ENCODE measurements at regions not wholly inside any gene's neighbourhood (a gene's known extent, or its start where the extent isn't known, plus 50 kb on each side); places are given as distances from the start of the nearest gene placed in this dataset.

- DNase-seq (ENCODE audit: low read depth, low spot score), result no peak
- Histone ChIP-seq H3K27me3 (ENCODE audit: control insufficient read depth, extremely low read depth, insufficient read depth, low read length) (no peaks in the 10 kb centered on the region), H3K79me2 (ENCODE audit: control insufficient read depth, insufficient read depth, low read length) (no peaks in the 10 kb centered on the region), H3K4me3 (ENCODE audit: control insufficient read depth in 2 of 3, extremely low read depth in 1 of 3, insufficient read depth in 2 of 3, low read depth in 1 of 3, low read length in 3 of 3) (no peak overlapping the region), H3K4me2 (ENCODE audit: control insufficient read depth, extremely low read depth, insufficient read depth, low read depth, low read length) (no peak overlapping the region), H4K20me1 (ENCODE audit: control insufficient read depth, extremely low read depth, insufficient read depth, low read length) (no peaks in the 10 kb centered on the region), H3K9ac (ENCODE audit: control insufficient read depth, extremely low read depth, insufficient read depth, low read length) (no peak overlapping the region), H3K27ac (ENCODE audit: control insufficient read depth, insufficient read depth, low read length) (no peak overlapping the region), H2AFZ (ENCODE audit: control insufficient read depth, low read length) (no peak overlapping the region), H3K4me1 (ENCODE audit: control insufficient read depth, extremely low read depth, insufficient read depth, low read length) (no peaks in the 10 kb centered on the region), H3K9me1 (ENCODE audit: control insufficient read depth, extremely low read depth, insufficient read depth, low read length) (no peaks in the 10 kb centered on the region), H3K36me3 (ENCODE audit: control insufficient read depth in 2 of 2, extremely low read depth in 1 of 2, insufficient read depth in 2 of 2, low read length in 2 of 2) (no peaks in the 10 kb centered on the region), H3K9me3 (ENCODE audit: control insufficient read depth, low read depth, low read length) (no peaks in the 10 kb centered on the region)
- FAIRE-seq, result peak; percentile 76
- no peak for TF ChIP-seq EZH2 (IDR thresholded peaks at IDR 0.05; ENCODE audit: low read length)
- TF ChIP-seq CTCF (optimal IDR thresholded peaks at IDR 0.05 in 1 of 3, IDR thresholded peaks at IDR 0.05 in 1 of 3, conservative IDR thresholded peaks at IDR 0.05 in 1 of 3; ENCODE audit: extremely low read depth in 1 of 3, insufficient read depth in 2 of 3, low read length in 3 of 3), result peak; percentile 77 to 95 (median 88)
- dilution Hi-C loops (cut with MboI; ENCODE audit: extremely low pct_ligation_motif_present, low sequenced_read_pairs), result no loop called here
Observed at GRCh38 chr21:28516991-28517592, 475.6 kb downstream of the LTN1 start.

GRCh38 chr21:28516021-28516420, 476.7 kb downstream of the LTN1 start:
- dilution Hi-C loops (cut with MboI; ENCODE audit: extremely low pct_ligation_motif_present, low sequenced_read_pairs), result no loop called here
- Histone ChIP-seq H3K4me3 (ENCODE audit: control insufficient read depth in 2 of 3, extremely low read depth in 1 of 3, insufficient read depth in 2 of 3, low read depth in 1 of 3, low read length in 3 of 3) (no peak overlapping the region), H3K36me3 (ENCODE audit: control insufficient read depth in 2 of 2, extremely low read depth in 1 of 2, insufficient read depth in 2 of 2, low read length in 2 of 2) (no peaks in the 10 kb centered on the region), H3K27ac (ENCODE audit: control insufficient read depth, insufficient read depth, low read length) (no peak overlapping the region), H3K27me3 (ENCODE audit: control insufficient read depth, extremely low read depth, insufficient read depth, low read length) (no peaks in the 10 kb centered on the region), H3K9ac (ENCODE audit: control insufficient read depth, extremely low read depth, insufficient read depth, low read length) (no peak overlapping the region), H3K4me1 (ENCODE audit: control insufficient read depth, extremely low read depth, insufficient read depth, low read length) (no peaks in the 10 kb centered on the region), H3K9me3 (ENCODE audit: control insufficient read depth, low read depth, low read length) (no peaks in the 10 kb centered on the region), H3K4me2 (ENCODE audit: control insufficient read depth, extremely low read depth, insufficient read depth, low read depth, low read length) (no peak overlapping the region), H3K79me2 (ENCODE audit: control insufficient read depth, insufficient read depth, low read length) (no peaks in the 10 kb centered on the region), H4K20me1 (ENCODE audit: control insufficient read depth, extremely low read depth, insufficient read depth, low read length) (no peaks in the 10 kb centered on the region), H3K9me1 (ENCODE audit: control insufficient read depth, extremely low read depth, insufficient read depth, low read length) (no peaks in the 10 kb centered on the region), H2AFZ (ENCODE audit: control insufficient read depth, low read length) (no peak overlapping the region)
- TF ChIP-seq CTCF (optimal IDR thresholded peaks at IDR 0.05 in 1 of 3, IDR thresholded peaks at IDR 0.05 in 1 of 3, conservative IDR thresholded peaks at IDR 0.05 in 1 of 3; ENCODE audit: extremely low read depth in 1 of 3, insufficient read depth in 2 of 3, low read length in 3 of 3) (no peak), EZH2 (IDR thresholded peaks at IDR 0.05; ENCODE audit: low read length) (no peak)
- DNase-seq (ENCODE audit: low read depth, low spot score) (no peak), FAIRE-seq (no peak)
